SU-DHL-6 (cell line): ENCODE measurements at regions not wholly inside any gene's neighbourhood (a gene's known extent, or its start where the extent isn't known, plus 50 kb on each side); places are given as distances from the start of the nearest gene placed in this dataset.

Experiments used
- EZH2phosphoT487 ChIP-seq: fragments of 200-600 bp; sonication (generic), shearing (Covaris generic); conservative IDR thresholded peaks from 2 replicates; pipeline ENCODE4 v1.6.1; 2018; ENCODE audit warnings: mild to moderate bottlenecking, antibody characterized with exemption, low read length, moderate library complexity, mixed read lengths
- TF ChIP-seq, protein P1 (sequence below): fragments of 200-600 bp; sonication (generic); IDR thresholded peaks from one replicate; pipeline ENCODE4 v1.5.1; 2017; ENCODE audit warnings: antibody characterized with exemption, mild to moderate bottlenecking, low read length, moderate library complexity; ENCODE audit not compliant: insufficient read depth, poor library complexity, severe bottlenecking

- TF ChIP-seq, protein P1, sequence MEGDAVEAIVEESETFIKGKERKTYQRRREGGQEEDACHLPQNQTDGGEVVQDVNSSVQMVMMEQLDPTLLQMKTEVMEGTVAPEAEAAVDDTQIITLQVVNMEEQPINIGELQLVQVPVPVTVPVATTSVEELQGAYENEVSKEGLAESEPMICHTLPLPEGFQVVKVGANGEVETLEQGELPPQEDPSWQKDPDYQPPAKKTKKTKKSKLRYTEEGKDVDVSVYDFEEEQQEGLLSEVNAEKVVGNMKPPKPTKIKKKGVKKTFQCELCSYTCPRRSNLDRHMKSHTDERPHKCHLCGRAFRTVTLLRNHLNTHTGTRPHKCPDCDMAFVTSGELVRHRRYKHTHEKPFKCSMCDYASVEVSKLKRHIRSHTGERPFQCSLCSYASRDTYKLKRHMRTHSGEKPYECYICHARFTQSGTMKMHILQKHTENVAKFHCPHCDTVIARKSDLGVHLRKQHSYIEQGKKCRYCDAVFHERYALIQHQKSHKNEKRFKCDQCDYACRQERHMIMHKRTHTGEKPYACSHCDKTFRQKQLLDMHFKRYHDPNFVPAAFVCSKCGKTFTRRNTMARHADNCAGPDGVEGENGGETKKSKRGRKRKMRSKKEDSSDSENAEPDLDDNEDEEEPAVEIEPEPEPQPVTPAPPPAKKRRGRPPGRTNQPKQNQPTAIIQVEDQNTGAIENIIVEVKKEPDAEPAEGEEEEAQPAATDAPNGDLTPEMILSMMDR, result no peak
- no peak for TF ChIP-seq EZH2phosphoT487
Measured at GRCh38 chr1:104291156-104291555, 541.5 kb downstream of the AMY1C start.
